Activated CD4-positive, CD25-positive, alpha-beta regulatory T cell treated with anti-CD3 and anti-CD28 coated beads, Interleukin-2, amount 50 U/mL, for 16 hours (primary cell): ENCODE measurements at regions not wholly inside any gene's neighbourhood (a gene's known extent, or its start where the extent isn't known, plus 50 kb on each side); places are given as distances from the start of the nearest gene placed in this dataset.

Experiments used
- DNase-seq: peaks from one replicate; pipeline ENCODE4 v3.0.0-alpha.2; 2020; ENCODE audit warnings: low read depth, low spot score

GRCh38 chr19:29096896-29097295 lies 116.1 kb downstream of the UQCRFS1 start:
- DNase-seq, result no peak

GRCh38 chr19:29093553-29093908 lies 119.4 kb downstream of the UQCRFS1 start:
- DNase-seq, result no peak

- no peak for DNase-seq
These were observed 120.0 kb downstream of the UQCRFS1 start for GRCh38 chr19:29092712-29093552.

- DNase-seq, result no peak
These were observed 122.0 kb downstream of the UQCRFS1 start for GRCh38 chr19:29090783-29091526.

- DNase-seq, result no peak
These were observed 123.6 kb downstream of the UQCRFS1 start for GRCh38 chr19:29089315-29089870.

- DNase-seq, result no peak
These were observed 124.2 kb downstream of the UQCRFS1 start for GRCh38 chr19:29088761-29089160.

GRCh38 chr19:29086646-29087045 lies 126.3 kb downstream of the UQCRFS1 start:
- DNase-seq, result no peak

- no peak for DNase-seq
These were observed 126.8 kb downstream of the UQCRFS1 start for GRCh38 chr19:29086182-29086581.

GRCh38 chr19:29085630-29086029 lies 127.3 kb downstream of the UQCRFS1 start:
- no peak for DNase-seq

- DNase-seq, result no peak
These were observed 127.7 kb downstream of the UQCRFS1 start for GRCh38 chr19:29085206-29085605.

GRCh38 chr19:29084266-29084665 lies 128.7 kb downstream of the UQCRFS1 start:
- DNase-seq, result no peak

- DNase-seq, result no peak
These were observed 129.1 kb downstream of the UQCRFS1 start for GRCh38 chr19:29083863-29084262.

- no peak for DNase-seq
These were observed 133.5 kb downstream of the UQCRFS1 start for GRCh38 chr19:29079356-29080032.

GRCh38 chr19:29076963-29077362 lies 136.0 kb downstream of the UQCRFS1 start:
- no peak for DNase-seq

GRCh38 chr19:29076161-29076560 lies 136.8 kb downstream of the UQCRFS1 start:
- DNase-seq, result no peak

GRCh38 chr19:29075149-29075548 lies 137.8 kb downstream of the UQCRFS1 start:
- no peak for DNase-seq

GRCh38 chr19:29074579-29074978 lies 138.4 kb downstream of the UQCRFS1 start:
- no peak for DNase-seq

GRCh38 chr19:29067831-29068230 lies 145.1 kb downstream of the UQCRFS1 start:
- no peak for DNase-seq

GRCh38 chr19:29062475-29063435 lies 150.2 kb downstream of the UQCRFS1 start:
- no peak for DNase-seq

GRCh38 chr19:29060813-29061364 lies 152.1 kb downstream of the UQCRFS1 start:
- DNase-seq, result no peak

- DNase-seq, result no peak
These were observed 156.4 kb downstream of the UQCRFS1 start for GRCh38 chr19:29056535-29056934.
